Inflammatory macrophage (primary cell): ENCODE measurements at regions not wholly inside any gene's neighbourhood (a gene's known extent, or its start where the extent isn't known, plus 50 kb on each side); places are given as distances from the start of the nearest gene placed in this dataset.

ENCODE experiments used
- DNase-seq, 2 donors: peaks; one replicate each; pipeline ENCODE4 v3.0.0-alpha.2; 2020 to 2022

- DNase-seq, result no peak
Measured at GRCh38 chr16:82404586-82405315, 222.0 kb upstream of the CDH13 start.

GRCh38 chr16:82402665-82403218, 224.0 kb upstream of the CDH13 start:
- no peak for DNase-seq

GRCh38 chr16:82400046-82400445, 226.7 kb upstream of the CDH13 start:
- DNase-seq, result no peak

GRCh38 chr16:82396509-82396908, 226.5 kb upstream of the MPHOSPH6 start:
- no peak for DNase-seq

GRCh38 chr16:82395212-82395611, 225.2 kb upstream of the MPHOSPH6 start:
- DNase-seq, result no peak

GRCh38 chr16:82391690-82392089, 221.7 kb upstream of the MPHOSPH6 start:
- no peak for DNase-seq

GRCh38 chr16:82389956-82390650, 220.1 kb upstream of the MPHOSPH6 start:
- DNase-seq, result no peak

GRCh38 chr16:82386761-82387160, 216.7 kb upstream of the MPHOSPH6 start:
- DNase-seq, result no peak

GRCh38 chr16:82384949-82385348, 214.9 kb upstream of the MPHOSPH6 start:
- DNase-seq, result no peak

GRCh38 chr16:82384017-82384416, 214.0 kb upstream of the MPHOSPH6 start:
- DNase-seq, result no peak

- no peak for DNase-seq
Measured at GRCh38 chr16:82382521-82382920, 212.5 kb upstream of the MPHOSPH6 start.

GRCh38 chr16:82379551-82379950, 209.5 kb upstream of the MPHOSPH6 start:
- DNase-seq, result no peak

GRCh38 chr16:82373976-82374375, 204.0 kb upstream of the MPHOSPH6 start:
- no peak for DNase-seq

- DNase-seq, result no peak
Measured at GRCh38 chr16:82370282-82370681, 200.3 kb upstream of the MPHOSPH6 start.

- DNase-seq, result no peak
Measured at GRCh38 chr16:82368041-82368440, 198.0 kb upstream of the MPHOSPH6 start.

GRCh38 chr16:82366462-82366861, 196.4 kb upstream of the MPHOSPH6 start:
- no peak for DNase-seq

- no peak for DNase-seq
Measured at GRCh38 chr16:82364690-82365089, 194.7 kb upstream of the MPHOSPH6 start.

GRCh38 chr16:82363026-82363816, 193.2 kb upstream of the MPHOSPH6 start:
- DNase-seq, result no peak

- no peak for DNase-seq
Measured at GRCh38 chr16:82361885-82362284, 191.9 kb upstream of the MPHOSPH6 start.

GRCh38 chr16:82360024-82360783, 190.2 kb upstream of the MPHOSPH6 start:
- no peak for DNase-seq

GRCh38 chr16:82358606-82359221, 188.7 kb upstream of the MPHOSPH6 start:
- DNase-seq, result no peak

GRCh38 chr16:82358161-82358560, 188.1 kb upstream of the MPHOSPH6 start:
- DNase-seq, result no peak
